Mucosa of descending colon (tissue), 3 donors: ENCODE measurements at regions not wholly inside any gene's neighbourhood (a gene's known extent, or its start where the extent isn't known, plus 50 kb on each side); places are given as distances from the start of the nearest gene placed in this dataset.

ENCODE experiments used
- ATAC-seq: fragments of 200-7000 bp; cut with Tn5 transposase; one replicate; pipeline ENCODE4 v1.9.1; 2020; ENCODE audit warnings: mild to moderate bottlenecking, moderate library complexity
- DNase-seq, 3 donors: peaks; one replicate each; pipeline ENCODE4 v3.0.0-alpha.2; 2020
- H3K36me3 ChIP-seq: fragments of 200-600 bp; one replicate; pipeline ENCODE4 v1.8.0; 2021; ENCODE audit warnings: low read depth, mild to moderate bottlenecking
- H3K4me1 ChIP-seq: fragments of 200-600 bp; one replicate; pipeline ENCODE4 v1.8.0; 2021; ENCODE audit warnings: low read depth, mild to moderate bottlenecking
- H3K4me3 ChIP-seq: fragments of 200-600 bp; one replicate; pipeline ENCODE4 v1.8.0; 2021; ENCODE audit warnings: mild to moderate bottlenecking
- H3K9me3 ChIP-seq: fragments of 200-600 bp; one replicate; pipeline ENCODE4 v1.8.0; 2021; ENCODE audit warnings: mild to moderate bottlenecking
- intact Hi-C, 2 donors: fragments of 100-400 bp; cut with DNase I in 1 of 2; cut with micrococcal nuclease in 1 of 2; formaldehyde crosslinking; loops; one replicate each; pipeline versions ENCODE4 v1.11.0 to v1.11.1; 2022; cut with DNase I, micrococcal nuclease
- TF ChIP-seq, protein P1 (sequence below): fragments of 200-600 bp; IDR thresholded peaks from one replicate; pipeline ENCODE4 v1.8.0; 2022; ENCODE audit warnings: antibody characterized with exemption, mild to moderate bottlenecking
- donor health status: DM: no; HTN: no; CAD: no; lungs with moderate emphysema.
- donor health status: DM: no; HTN: no; CAD: no.
- donor health status: DM: no; HTN: yes; CAD: no.

DNA sequence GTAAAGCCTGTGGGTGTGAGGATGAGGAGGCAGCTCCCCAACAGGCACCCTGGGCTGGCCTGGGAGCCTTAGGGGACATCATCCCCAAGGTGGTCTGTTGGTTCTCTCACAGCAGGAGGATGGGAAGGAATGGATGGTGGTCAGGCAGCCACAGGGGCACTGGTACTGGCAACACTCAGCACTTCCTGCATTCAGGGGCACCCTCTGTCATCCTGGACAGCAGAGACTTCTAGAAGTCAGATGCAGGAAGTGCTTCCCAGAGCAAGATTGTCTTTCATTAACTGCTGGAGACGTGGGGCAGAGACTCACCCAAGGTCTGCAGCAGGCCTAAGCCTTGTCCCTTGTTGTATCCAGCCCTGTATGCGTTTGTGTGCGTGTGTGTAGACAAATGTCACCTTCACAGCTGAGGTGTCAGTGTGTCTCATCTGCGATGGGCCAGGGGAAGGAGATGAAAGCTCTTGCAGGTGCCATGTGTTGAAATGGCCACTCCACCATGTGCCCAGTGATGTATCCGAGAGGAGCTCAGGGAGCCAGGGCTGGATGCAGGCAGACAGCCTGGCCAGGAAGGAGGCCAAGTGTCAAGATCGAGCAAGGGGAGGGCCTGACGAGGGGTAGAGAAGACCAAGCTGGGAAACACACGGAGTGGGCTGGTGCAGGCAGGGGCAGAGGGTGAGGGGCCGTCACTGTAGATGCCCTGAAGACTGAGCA, 85.1 kb downstream of the PITPNM2 start:
- no peaks in the 10 kb centered on the region for H3K9me3 ChIP-seq
- peaks cover 25% of the 10 kb centered on the region for H3K4me1 ChIP-seq
- intact Hi-C loops, result no loop called here
- TF ChIP-seq, protein P1, sequence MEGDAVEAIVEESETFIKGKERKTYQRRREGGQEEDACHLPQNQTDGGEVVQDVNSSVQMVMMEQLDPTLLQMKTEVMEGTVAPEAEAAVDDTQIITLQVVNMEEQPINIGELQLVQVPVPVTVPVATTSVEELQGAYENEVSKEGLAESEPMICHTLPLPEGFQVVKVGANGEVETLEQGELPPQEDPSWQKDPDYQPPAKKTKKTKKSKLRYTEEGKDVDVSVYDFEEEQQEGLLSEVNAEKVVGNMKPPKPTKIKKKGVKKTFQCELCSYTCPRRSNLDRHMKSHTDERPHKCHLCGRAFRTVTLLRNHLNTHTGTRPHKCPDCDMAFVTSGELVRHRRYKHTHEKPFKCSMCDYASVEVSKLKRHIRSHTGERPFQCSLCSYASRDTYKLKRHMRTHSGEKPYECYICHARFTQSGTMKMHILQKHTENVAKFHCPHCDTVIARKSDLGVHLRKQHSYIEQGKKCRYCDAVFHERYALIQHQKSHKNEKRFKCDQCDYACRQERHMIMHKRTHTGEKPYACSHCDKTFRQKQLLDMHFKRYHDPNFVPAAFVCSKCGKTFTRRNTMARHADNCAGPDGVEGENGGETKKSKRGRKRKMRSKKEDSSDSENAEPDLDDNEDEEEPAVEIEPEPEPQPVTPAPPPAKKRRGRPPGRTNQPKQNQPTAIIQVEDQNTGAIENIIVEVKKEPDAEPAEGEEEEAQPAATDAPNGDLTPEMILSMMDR, result no peak
- ATAC-seq (no peak), DNase-seq (no peak)
- H3K36me3 ChIP-seq, result no peaks in the 10 kb centered on the region
- H3K4me3 ChIP-seq, result no peak overlapping the region

DNA sequence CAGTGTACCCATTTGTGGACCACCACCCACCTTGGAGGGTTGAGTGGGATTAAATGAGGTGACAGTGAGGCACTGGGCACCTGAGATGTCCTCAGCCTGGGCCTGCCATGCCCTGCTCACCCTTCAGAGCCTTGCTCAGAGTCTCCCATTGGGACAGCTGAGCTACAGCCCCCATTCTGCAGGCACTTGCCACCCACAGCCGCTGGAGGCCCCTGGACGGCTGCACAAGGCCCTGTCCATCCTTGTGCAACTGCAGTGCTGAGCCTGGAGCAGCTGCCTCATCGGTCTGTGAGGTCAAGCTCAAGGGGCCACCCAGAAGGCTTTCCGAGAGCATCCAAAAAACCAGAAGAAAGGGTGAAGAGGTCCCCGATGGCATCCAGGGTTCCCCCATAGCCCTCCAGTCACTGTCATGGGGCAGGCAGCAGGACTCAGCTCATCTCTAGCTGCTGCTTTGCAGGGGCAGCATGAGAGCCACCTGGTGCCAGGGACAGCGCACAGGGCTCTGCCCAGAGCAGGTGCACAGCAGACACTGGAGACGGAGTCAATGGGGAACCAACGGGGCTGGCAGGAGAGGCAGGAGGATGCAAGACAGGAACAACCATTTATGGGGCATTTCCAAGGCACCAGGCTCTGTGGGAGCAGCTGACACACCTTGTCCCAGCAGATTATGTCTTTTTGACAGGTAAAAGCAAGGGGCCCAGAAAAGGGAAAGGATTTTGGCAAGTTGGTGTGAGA, 84.6 kb downstream of the ARL6IP4 start:
- Histone ChIP-seq H3K4me1 (peaks cover 25% of the 10 kb centered on the region), H3K9me3 (no peaks in the 10 kb centered on the region), H3K4me3 (no peak overlapping the region), H3K36me3 (no peaks in the 10 kb centered on the region)
- ATAC-seq (no peak), DNase-seq (no peak)
- TF ChIP-seq, protein P1, result no peak
- intact Hi-C loops, result no loop called here

DNA sequence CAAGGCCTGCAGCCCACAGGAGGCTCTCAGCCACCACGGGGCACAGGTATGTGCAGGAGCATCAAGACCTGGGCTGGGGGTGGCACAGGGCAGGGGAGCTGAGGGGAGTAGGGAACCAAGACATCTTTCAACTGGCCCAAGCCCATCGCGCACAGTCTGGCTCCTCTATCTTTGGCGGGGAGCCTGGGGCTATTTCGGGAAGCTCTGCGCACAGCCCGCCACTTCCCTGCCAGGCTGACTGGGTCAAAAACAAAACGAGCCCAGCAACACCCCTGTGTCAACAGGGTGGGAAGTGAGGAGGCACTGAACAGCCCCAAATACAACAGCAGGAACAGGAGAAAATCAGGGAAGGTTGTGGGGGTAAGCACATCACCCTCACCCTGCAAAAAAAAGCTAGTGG, 83.9 kb downstream of the ARL6IP4 start:
- Histone ChIP-seq H3K9me3 (no peaks in the 10 kb centered on the region), H3K36me3 (no peaks in the 10 kb centered on the region), H3K4me1 (peaks cover 25% of the 10 kb centered on the region), H3K4me3 (no peak overlapping the region)
- DNase-seq (peak in 1 of 3 donors; percentile 45), ATAC-seq (no peak)
- TF ChIP-seq, protein P1, result no peak
- intact Hi-C loops, result no loop called here

DNA sequence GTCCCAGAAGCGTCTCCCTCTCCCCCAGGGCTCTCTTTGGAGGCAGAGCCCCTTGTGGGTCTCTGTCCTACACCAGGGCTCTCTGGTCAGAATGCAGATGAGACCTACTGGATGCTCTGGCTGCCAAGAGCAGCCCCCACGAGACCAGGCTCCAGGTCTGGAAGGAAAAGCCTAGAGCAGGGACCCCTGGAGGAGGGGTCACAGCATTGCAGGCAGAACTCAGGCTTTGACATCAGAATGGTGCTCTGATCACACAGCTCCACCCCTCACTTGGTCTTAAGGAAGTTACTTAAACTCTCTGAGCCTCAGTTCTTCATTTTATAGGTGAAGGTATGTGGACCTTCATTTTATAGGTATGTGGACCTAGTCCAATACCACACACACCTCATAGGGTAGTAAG, 83.1 kb downstream of the ARL6IP4 start:
- no peaks in the 10 kb centered on the region for H3K36me3 ChIP-seq
- no peaks in the 10 kb centered on the region for H3K9me3 ChIP-seq
- H3K4me1 ChIP-seq, result peaks cover 25% of the 10 kb centered on the region
- TF ChIP-seq, protein P1, result no peak
- intact Hi-C loops, result no loop called here
- no peak for DNase-seq
- ATAC-seq, result peak; percentile 32
- H3K4me3 ChIP-seq, result no peak overlapping the region

DNA sequence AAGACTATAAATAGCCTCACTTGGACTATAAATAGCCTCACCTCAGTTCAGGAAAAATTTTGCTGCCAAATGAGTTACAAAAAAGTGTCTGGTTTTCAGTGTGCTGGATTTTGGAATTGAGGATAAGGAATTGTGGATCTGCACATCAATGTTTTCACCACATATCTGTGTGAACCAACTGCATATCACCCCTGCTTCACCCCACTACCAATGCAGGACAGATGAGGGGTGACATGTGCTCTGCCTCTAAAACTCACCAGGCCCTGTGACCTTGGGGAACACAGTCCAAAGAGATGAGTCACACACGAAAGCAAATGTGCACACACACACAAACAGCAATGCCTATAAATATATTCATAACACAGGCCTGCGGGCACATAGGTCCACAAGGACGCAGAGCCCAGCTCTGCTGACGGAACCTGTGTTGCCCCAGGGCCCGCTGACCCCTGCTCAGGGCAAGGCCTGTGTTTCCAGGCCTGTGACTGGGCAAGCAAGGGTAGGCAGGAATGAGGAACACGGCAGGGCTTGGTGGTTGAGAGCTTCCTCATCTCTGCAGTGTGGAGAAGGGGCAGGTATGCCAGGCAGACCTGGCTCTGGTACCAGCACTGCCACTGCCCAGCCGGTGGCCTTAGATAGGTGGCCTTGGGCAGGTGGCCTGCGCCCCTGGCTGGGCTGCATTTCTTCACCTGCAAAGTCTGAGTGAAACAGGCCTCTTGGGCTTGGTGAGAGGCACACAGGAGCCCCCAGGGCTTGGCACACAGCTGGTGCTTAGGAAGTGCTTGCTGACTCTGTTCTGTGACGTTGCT, 82.4 kb downstream of the ARL6IP4 start:
- DNase-seq (no peak), ATAC-seq (peak; percentile 74)
- no peaks in the 10 kb centered on the region for H3K36me3 ChIP-seq
- no peak overlapping the region for H3K4me3 ChIP-seq
- TF ChIP-seq, protein P1, result no peak
- intact Hi-C loops, result no loop called here
- H3K4me1 ChIP-seq, result peaks cover 25% of the 10 kb centered on the region
- H3K9me3 ChIP-seq, result no peaks in the 10 kb centered on the region
